Endothelial cell of umbilical vein (primary cell): ENCODE measurements at regions not wholly inside any gene's neighbourhood (a gene's known extent, or its start where the extent isn't known, plus 50 kb on each side); places are given as distances from the start of the nearest gene placed in this dataset.

ENCODE experiments used
- BruUV-seq: library from RNA; stranded (reverse); fragments of 400-500 nt; replicated peaks from 2 replicates; lab custom pipeline; 2021; lab: Mats Ljungman, UMichigan
- CTCF ChIA-PET: fragments of 300-600, 350-600 bp; sonication (Branson Sonifier 250); formaldehyde crosslinking; loops from one replicate; lab custom pipeline; 2021; ENCODE audit warnings: antibody characterized with exemption, inconsistent platforms; lab: Charles Lee
- POLR2A ChIA-PET: fragments of 300-600, 350-600 bp; sonication (Branson Sonifier 250); formaldehyde crosslinking; loops from one replicate; lab custom pipeline; 2021; ENCODE audit warnings: antibody characterized with exemption, inconsistent platforms; lab: Charles Lee
- DNase-seq: peaks from one replicate; pipeline ENCODE4 v3.0.0-alpha.2; 2011; ENCODE audit warnings: low read depth, low spot score
- FAIRE-seq: peaks from 2 replicates; lab custom pipeline; 2011; peaks lifted over from hg19 to GRCh38; lab: Jason Lieb, UNC
- H2AFZ ChIP-seq: 2 replicates; pipeline ENCODE4 v1.6.0; 2012; ENCODE audit warnings: low read depth, low read length, control low read depth, inconsistent platforms
- H3K27ac ChIP-seq: 2 replicates; pipeline ENCODE4 v1.5.1; 2011; ENCODE audit warnings: low read depth, mild to moderate bottlenecking, control low read depth, low read length, moderate library complexity; ENCODE audit not compliant: insufficient read depth
- H3K27me3 ChIP-seq, 2 experiments: 2 replicates each; pipeline versions ENCODE4 v1.6.0 to v1.6.1; 2011; ENCODE audit warnings: low read length in 2 of 2, mixed read lengths in 1 of 2; ENCODE audit not compliant: control insufficient read depth in 2 of 2, insufficient read depth in 2 of 2
- H3K36me3 ChIP-seq, 2 experiments: 2 replicates in 1 of 2; 3 replicates in 1 of 2; pipeline ENCODE4 v1.5.1; 2011; ENCODE audit warnings: low read length in 2 of 2, mild to moderate bottlenecking in 1 of 2, moderate library complexity in 1 of 2; ENCODE audit not compliant: control insufficient read depth in 2 of 2, insufficient read depth in 2 of 2; ENCODE audit errors: extremely low read depth in 1 of 2
- H3K4me1 ChIP-seq: 3 replicates; pipeline ENCODE4 v1.5.1; 2011; ENCODE audit warnings: mild to moderate bottlenecking, low read length; ENCODE audit not compliant: control insufficient read depth, insufficient read depth; ENCODE audit errors: extremely low read depth
- H3K4me2 ChIP-seq: 2 replicates; pipeline ENCODE4 v1.6.1; 2011; ENCODE audit warnings: low read length, control low read depth, mixed read lengths; ENCODE audit not compliant: insufficient read depth
- H3K4me3 ChIP-seq, 3 experiments: fragments of 200-600 bp in 1 of 3; sonication (generic), shearing (Covaris generic) in 1 of 3; replicated peaks in 1 of 3; 2 replicates each; pipeline ENCODE4 v1.5.1; 2011 to 2016; ENCODE audit warnings: control low read depth in 3 of 3, low read length in 3 of 3, mild to moderate bottlenecking in 2 of 3, inconsistent platforms in 1 of 3, low read depth in 1 of 3, moderate library complexity in 1 of 3; ENCODE audit not compliant: insufficient read depth in 1 of 3
- H3K79me2 ChIP-seq: 2 replicates; pipeline ENCODE4 v1.6.0; 2012; ENCODE audit warnings: low read length, inconsistent platforms; ENCODE audit not compliant: control insufficient read depth, insufficient read depth
- H3K9ac ChIP-seq: replicated peaks from 2 replicates; pipeline ENCODE3; 2011; ENCODE audit warnings: low read length, control low read depth; ENCODE audit not compliant: insufficient read depth; ENCODE audit errors: extremely low read depth
- H3K9me1 ChIP-seq: replicated peaks from 3 replicates; pipeline ENCODE4 v1.6.0; 2011; ENCODE audit warnings: mild to moderate bottlenecking, low read length; ENCODE audit not compliant: control insufficient read depth, insufficient read depth; ENCODE audit errors: extremely low read depth
- H3K9me3 ChIP-seq: replicated peaks from 2 replicates; pipeline ENCODE4 v1.5.1; 2012; ENCODE audit warnings: low read length, inconsistent platforms; ENCODE audit not compliant: control insufficient read depth, insufficient read depth
- H4K20me1 ChIP-seq: replicated peaks from 2 replicates; pipeline ENCODE3; 2011; ENCODE audit warnings: mild to moderate bottlenecking, low read length; ENCODE audit not compliant: control insufficient read depth, insufficient read depth; ENCODE audit errors: extremely low read depth
- EZH2 ChIP-seq: IDR thresholded peaks from 2 replicates; pipeline ENCODE4 v1.6.1; 2012; ENCODE audit warnings: borderline replicate concordance, low read depth, mild to moderate bottlenecking, moderate library complexity, low read length, inconsistent platforms; ENCODE audit not compliant: severe bottlenecking
- FOS ChIP-seq: IDR thresholded peaks from 2 replicates; pipeline ENCODE4 v1.6.1; 2011; ENCODE audit warnings: mild to moderate bottlenecking, low read length, moderate library complexity, borderline replicate concordance; ENCODE audit not compliant: insufficient read depth
- JUN ChIP-seq: IDR thresholded peaks from 2 replicates; pipeline ENCODE4 v1.6.1; 2011; ENCODE audit warnings: borderline replicate concordance, low read depth; ENCODE audit not compliant: insufficient read length, insufficient read depth
- MAX ChIP-seq: IDR thresholded peaks from 2 replicates; pipeline ENCODE4 v1.6.1; 2011; ENCODE audit not compliant: insufficient read depth, insufficient read length
- MYC ChIP-seq: IDR thresholded peaks from one replicate; pipeline ENCODE4 v1.6.1; 2011; ENCODE audit warnings: mild to moderate bottlenecking, low read depth, low read length
- POLR2A ChIP-seq: IDR thresholded peaks from 2 replicates; pipeline ENCODE4 v1.6.1; 2012; ENCODE audit warnings: low read depth, mild to moderate bottlenecking, control low read depth, low read length
- POLR2AphosphoS5 ChIP-seq: IDR thresholded peaks from 2 replicates; pipeline ENCODE4 v1.6.1; 2012; ENCODE audit warnings: low read depth, mild to moderate bottlenecking, control low read depth, low read length, moderate library complexity; ENCODE audit not compliant: insufficient read depth
- dilution Hi-C: fragments of 300-500 bp; cut with MboI; formaldehyde crosslinking; loops from one replicate; pipeline ENCODE4 v1.15.0; 2019; ENCODE audit warnings: low sequenced_read_pairs; ENCODE audit not compliant: extremely low pct_ligation_motif_present
- intact Hi-C: fragments of 100-400 bp; cut with micrococcal nuclease; formaldehyde crosslinking; loops from one replicate; pipeline ENCODE4 v1.10.0; 2022
- TF ChIP-seq, protein P1 (sequence below), 2 donors: IDR thresholded peaks; 1 replicate in 1 of 2; 2 replicates in 1 of 2; pipeline ENCODE4 v1.5.1; 2011; ENCODE audit warnings: low read length in 2 of 2, mild to moderate bottlenecking in 2 of 2, moderate library complexity in 2 of 2, control low read depth in 1 of 2, inconsistent platforms in 1 of 2, low read depth in 1 of 2; ENCODE audit not compliant: insufficient read depth in 1 of 2; ENCODE audit errors: extremely low read depth in 1 of 2

DNA sequence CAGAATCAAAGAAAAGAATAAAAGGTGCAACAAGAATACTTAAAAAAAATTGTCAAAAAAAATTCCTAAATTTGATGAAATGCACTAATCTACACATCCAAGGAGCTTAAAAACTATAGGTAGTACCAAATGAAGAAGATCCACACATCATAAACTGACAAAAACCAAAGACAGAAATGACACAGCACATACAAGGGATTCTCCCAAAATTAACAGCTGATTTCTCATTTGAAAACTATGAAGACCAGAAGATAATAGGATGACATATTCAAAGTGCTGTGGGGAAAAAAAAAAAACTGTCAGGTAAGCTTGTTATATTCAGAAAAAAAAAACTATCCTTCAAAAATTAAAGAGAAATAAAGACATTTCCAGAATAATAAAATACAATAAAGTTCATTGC, 618.2 kb downstream of the TNS3 start:
- no peaks in the 10 kb centered on the region for H3K27me3 ChIP-seq
- no peak overlapping the region for H2AFZ ChIP-seq
- H3K4me2 ChIP-seq: no peak overlapping the region
- H3K79me2 ChIP-seq: no peaks in the 10 kb centered on the region
- H4K20me1 ChIP-seq: no peaks in the 10 kb centered on the region
- no peaks in the 10 kb centered on the region for H3K9me1 ChIP-seq
- no peaks in the 10 kb centered on the region for H3K4me1 ChIP-seq
- intact Hi-C loops: no loop called here
- dilution Hi-C loops: no loop called here
- no peak for TF ChIP-seq EZH2
- TF ChIP-seq FOS: no peak
- TF ChIP-seq JUN: no peak
- TF ChIP-seq MAX: no peak
- TF ChIP-seq, protein P1, sequence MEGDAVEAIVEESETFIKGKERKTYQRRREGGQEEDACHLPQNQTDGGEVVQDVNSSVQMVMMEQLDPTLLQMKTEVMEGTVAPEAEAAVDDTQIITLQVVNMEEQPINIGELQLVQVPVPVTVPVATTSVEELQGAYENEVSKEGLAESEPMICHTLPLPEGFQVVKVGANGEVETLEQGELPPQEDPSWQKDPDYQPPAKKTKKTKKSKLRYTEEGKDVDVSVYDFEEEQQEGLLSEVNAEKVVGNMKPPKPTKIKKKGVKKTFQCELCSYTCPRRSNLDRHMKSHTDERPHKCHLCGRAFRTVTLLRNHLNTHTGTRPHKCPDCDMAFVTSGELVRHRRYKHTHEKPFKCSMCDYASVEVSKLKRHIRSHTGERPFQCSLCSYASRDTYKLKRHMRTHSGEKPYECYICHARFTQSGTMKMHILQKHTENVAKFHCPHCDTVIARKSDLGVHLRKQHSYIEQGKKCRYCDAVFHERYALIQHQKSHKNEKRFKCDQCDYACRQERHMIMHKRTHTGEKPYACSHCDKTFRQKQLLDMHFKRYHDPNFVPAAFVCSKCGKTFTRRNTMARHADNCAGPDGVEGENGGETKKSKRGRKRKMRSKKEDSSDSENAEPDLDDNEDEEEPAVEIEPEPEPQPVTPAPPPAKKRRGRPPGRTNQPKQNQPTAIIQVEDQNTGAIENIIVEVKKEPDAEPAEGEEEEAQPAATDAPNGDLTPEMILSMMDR (IDR thresholded peaks at IDR 0.05; ENCODE audit: extremely low read depth in 1 of 2, insufficient read depth in 1 of 2, low read depth in 1 of 2, low read length in 2 of 2): no peak
- no peak for TF ChIP-seq POLR2A
- TF ChIP-seq POLR2AphosphoS5: no peak
- no peak for TF ChIP-seq MYC
- FAIRE-seq (no peak), DNase-seq (no peak)
- no peak overlapping the region for H3K9ac ChIP-seq
- POLR2A ChIA-PET: no interaction called here
- CTCF ChIA-PET: no interaction called here
- no peak overlapping the region for H3K27ac ChIP-seq
- H3K4me3 ChIP-seq: no peak overlapping the region
- no TSS peak for BruUV-seq
- H3K36me3 ChIP-seq: no peaks in the 10 kb centered on the region
- no peaks in the 10 kb centered on the region for H3K9me3 ChIP-seq
